GM12873 (cell line): ENCODE measurements at regions not wholly inside any gene's neighbourhood (a gene's known extent, or its start where the extent isn't known, plus 50 kb on each side); places are given as distances from the start of the nearest gene placed in this dataset.

Source experiments
- TF ChIP-seq, protein P1 (sequence below): IDR thresholded peaks from 2 replicates; pipeline ENCODE4 v1.5.1; 2012; ENCODE audit warnings: low read depth, mild to moderate bottlenecking, moderate library complexity, low read length, control low read depth; ENCODE audit not compliant: insufficient read depth; ENCODE audit errors: missing control alignments

DNA sequence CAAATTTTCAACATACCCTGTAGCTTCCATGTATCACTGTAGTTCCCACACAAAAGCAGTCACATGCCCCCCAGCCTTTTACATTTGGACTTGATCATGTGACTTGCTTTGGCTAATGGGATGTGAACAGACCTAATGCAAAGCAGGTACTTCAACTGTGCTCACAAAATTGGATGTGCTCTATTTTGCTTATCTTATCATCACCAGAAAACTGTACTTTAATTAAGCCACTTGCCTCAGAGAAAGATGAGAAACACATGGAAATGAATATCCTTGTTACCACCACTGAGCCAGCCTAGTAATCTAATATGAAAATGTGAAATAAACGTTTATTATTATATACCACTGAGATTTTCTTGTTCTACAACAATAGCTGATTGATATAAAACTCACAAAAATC, 402.7 kb upstream of the HTR2C start:
- TF ChIP-seq, protein P1, sequence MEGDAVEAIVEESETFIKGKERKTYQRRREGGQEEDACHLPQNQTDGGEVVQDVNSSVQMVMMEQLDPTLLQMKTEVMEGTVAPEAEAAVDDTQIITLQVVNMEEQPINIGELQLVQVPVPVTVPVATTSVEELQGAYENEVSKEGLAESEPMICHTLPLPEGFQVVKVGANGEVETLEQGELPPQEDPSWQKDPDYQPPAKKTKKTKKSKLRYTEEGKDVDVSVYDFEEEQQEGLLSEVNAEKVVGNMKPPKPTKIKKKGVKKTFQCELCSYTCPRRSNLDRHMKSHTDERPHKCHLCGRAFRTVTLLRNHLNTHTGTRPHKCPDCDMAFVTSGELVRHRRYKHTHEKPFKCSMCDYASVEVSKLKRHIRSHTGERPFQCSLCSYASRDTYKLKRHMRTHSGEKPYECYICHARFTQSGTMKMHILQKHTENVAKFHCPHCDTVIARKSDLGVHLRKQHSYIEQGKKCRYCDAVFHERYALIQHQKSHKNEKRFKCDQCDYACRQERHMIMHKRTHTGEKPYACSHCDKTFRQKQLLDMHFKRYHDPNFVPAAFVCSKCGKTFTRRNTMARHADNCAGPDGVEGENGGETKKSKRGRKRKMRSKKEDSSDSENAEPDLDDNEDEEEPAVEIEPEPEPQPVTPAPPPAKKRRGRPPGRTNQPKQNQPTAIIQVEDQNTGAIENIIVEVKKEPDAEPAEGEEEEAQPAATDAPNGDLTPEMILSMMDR = no peak

DNA sequence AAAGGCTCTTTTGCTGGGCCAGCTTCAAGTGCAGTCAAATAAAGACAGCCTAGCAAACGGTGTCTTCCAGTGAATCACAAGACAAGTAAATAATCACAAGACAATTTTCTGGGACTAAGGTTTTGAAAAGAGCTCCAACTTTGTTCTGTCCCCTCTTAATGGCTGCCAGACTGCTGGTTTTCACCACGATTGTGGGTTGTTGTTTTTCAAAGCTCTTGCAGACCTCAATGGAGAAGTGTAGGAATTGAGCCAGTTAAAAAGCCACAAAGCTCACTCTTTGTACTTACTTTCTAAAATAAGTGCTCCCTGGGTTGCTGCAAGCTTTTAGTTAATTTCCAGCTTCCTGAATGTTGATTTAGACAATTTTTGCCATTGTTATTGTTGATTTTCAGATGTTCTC, 405.8 kb upstream of the HTR2C start:
- TF ChIP-seq, protein P1 = no peak

DNA sequence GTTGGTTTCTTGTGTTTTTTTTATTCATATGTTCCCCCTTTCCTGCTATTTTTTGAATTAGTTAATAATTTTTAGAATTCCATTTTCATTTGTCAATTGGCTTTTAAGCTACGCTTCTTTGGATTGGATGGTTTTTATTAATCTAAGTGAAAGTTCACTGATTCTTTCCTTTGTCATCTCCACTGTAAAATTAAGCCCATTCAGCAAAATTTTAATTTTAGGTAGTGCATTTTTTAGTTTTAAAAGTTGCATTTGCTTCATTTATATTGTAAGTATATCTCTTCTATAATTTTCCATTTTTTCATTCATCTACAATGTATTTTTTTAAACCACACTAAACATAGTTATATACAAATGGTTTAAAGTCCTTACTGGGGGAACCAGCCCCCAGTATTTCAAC, 417.3 kb upstream of the HTR2C start:
- TF ChIP-seq, protein P1 = no peak

DNA sequence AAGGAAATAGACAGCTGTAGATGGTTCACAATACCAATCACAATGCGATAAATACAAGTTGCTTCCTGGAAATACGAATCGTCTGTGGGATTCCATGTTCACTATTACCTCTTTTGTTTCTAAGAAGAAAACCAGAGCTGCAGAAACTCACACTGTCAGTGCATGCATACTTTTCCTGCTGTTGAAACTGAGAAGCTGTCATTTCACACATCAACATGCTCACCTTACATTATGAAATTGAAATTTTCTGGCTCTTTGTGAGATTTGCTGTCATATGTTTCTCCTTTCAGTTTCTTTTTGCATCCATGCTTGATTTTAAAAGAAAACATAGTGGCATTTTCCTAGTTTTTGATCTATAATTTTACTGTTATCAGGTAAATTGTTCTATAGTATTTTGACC, 418.3 kb upstream of the HTR2C start:
- TF ChIP-seq, protein P1 = no peak

DNA sequence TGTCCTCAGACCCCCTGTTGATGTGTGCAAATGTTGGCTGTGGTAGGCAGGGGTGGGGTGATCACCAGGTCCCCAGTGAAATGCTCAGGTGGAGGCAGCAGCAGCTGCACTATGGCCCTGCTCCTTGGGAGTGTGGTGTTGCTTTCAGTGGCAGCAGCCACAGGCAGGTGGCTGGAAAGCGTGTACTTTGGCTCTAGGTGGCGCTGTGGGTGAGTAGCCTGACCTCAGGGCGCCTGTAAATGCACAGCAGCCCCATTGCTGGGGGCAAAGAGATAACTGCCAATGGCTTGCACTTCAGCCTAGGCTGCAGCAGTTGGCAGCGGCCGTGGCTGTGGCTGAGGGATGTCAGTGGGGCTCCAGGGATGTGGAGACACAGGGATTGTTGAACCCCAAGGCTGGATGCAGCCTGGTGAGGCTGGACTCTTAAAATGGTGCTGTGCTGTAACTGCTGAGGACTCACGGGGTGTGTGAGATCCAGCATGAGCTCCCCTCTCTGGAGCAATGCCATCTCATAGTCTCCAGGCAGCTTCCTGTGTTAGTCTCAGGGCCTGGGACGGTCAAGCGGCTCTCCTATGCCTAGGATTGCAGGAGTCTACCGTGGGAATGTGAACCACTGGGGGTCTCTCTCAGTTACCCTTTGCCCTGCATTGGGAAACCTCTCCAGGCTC, 421.7 kb upstream of the HTR2C start:
- TF ChIP-seq, protein P1 = peak; percentile 46

DNA sequence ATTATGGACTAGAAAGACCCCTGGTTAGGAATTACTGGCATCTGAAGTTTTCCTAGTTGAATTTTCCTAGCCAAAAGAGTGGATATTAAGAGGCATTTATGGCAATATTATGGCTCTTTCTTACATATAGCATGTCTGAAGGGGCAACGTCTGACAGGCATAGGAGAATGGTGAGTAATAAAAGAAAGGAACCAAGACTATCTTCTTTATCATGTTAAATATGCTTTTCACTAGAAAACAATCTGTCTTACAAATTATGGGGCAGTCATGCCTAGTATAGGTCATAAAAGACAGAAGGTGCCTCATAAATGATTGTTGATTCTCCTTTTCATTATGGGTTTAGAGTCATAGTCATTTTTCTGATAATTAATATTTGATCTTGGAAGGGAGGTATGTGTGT, 431.1 kb upstream of the HTR2C start:
- TF ChIP-seq, protein P1 = no peak

DNA sequence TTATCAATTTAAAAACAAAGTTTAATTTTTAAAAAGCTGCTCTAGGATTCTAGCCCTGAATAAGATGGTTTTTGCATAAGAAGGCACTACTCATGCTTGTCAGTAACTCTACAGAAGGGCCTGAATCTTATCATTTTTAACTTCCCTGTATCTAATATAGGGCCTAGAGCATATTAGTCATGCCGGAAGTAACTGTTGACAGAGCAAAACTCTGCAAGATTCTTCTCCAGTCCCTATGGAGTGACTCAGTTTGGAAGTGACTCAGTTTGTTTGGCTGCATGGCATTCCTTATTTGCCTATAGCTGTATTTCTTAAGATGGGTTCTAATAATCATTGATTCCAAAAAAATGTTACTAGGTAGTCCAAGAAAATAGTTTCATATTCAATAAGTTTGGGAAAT, 431.8 kb upstream of the HTR2C start:
- TF ChIP-seq, protein P1 = no peak
